GM23338 (cell line): ENCODE measurements at regions not wholly inside any gene's neighbourhood (a gene's known extent, or its start where the extent isn't known, plus 50 kb on each side); places are given as distances from the start of the nearest gene placed in this dataset.

ENCODE experiments used
- ATAC-seq: fragments of 200-7000 bp; cut with Tn5 transposase; 3 replicates; pipeline ENCODE4 v1.9.1; 2020
- DNase-seq: peaks from one replicate; pipeline ENCODE4 v3.0.0-alpha.2; 2015; ENCODE audit warnings: low spot score
- H2AFZ ChIP-seq: fragments of 200-600 bp; sonication (generic); 2 replicates; pipeline ENCODE4 v1.8.0; 2016; ENCODE audit warnings: antibody characterized with exemption, mild to moderate bottlenecking, moderate library complexity
- H3F3A ChIP-seq: fragments of 200-600 bp; sonication (generic); replicated peaks from 2 replicates; pipeline ENCODE4 v1.8.0; 2017; ENCODE audit warnings: antibody characterized with exemption, mixed run types, low read depth
- H3K27ac ChIP-seq: fragments of 200-600 bp; sonication (generic); 2 replicates; pipeline ENCODE4 v1.6.1; 2016; ENCODE audit warnings: low read depth
- H3K27me3 ChIP-seq: fragments of 200-600 bp; sonication (generic); 2 replicates; pipeline ENCODE4 v1.8.0; 2016; ENCODE audit warnings: mild to moderate bottlenecking, mixed run types, moderate library complexity; ENCODE audit not compliant: insufficient read depth
- H3K36me3 ChIP-seq: fragments of 200-600 bp; sonication (generic); 2 replicates; pipeline ENCODE4 v1.8.0; 2016; ENCODE audit warnings: mild to moderate bottlenecking; ENCODE audit not compliant: insufficient read depth
- H3K4me1 ChIP-seq: fragments of 200-600 bp; sonication (generic); 2 replicates; pipeline ENCODE4 v1.8.0; 2016; ENCODE audit warnings: mild to moderate bottlenecking, moderate library complexity; ENCODE audit not compliant: insufficient read depth
- H3K4me2 ChIP-seq: fragments of 200-600 bp; sonication (generic); 2 replicates; pipeline ENCODE4 v1.7.1; 2017; ENCODE audit warnings: mixed run types
- H3K4me3 ChIP-seq: fragments of 200-600 bp; sonication (generic); 2 replicates; pipeline ENCODE4 v1.6.1; 2016; ENCODE audit warnings: mixed run types
- H3K79me2 ChIP-seq: fragments of 200-600 bp; sonication (generic); replicated peaks from 2 replicates; pipeline ENCODE4 v1.8.0; 2017; ENCODE audit warnings: mild to moderate bottlenecking; ENCODE audit not compliant: insufficient read depth
- H3K9me2 ChIP-seq: fragments of 200-600 bp; sonication (generic); 2 replicates; pipeline ENCODE4 v1.8.0; 2017; ENCODE audit not compliant: insufficient read depth
- H4K20me1 ChIP-seq: fragments of 200-600 bp; sonication (generic); replicated peaks from 2 replicates; pipeline ENCODE4 v1.8.0; 2017; ENCODE audit warnings: mild to moderate bottlenecking; ENCODE audit not compliant: insufficient read depth
- H3K27ac Mint-ChIP-seq: 2 replicates; pipeline ENCODE4 v1.8.0; 2020; ENCODE audit warnings: inconsistent platforms, mild to moderate bottlenecking, moderate library complexity, mixed read lengths
- H3K27me3 Mint-ChIP-seq: 3 replicates; pipeline ENCODE4 v1.8.0; 2022; ENCODE audit warnings: low read depth, mild to moderate bottlenecking, moderate library complexity, mixed read lengths, inconsistent platforms; ENCODE audit not compliant: insufficient read depth, poor library complexity
- H3K36me3 Mint-ChIP-seq: 3 replicates; pipeline ENCODE4 v1.8.0; 2021; ENCODE audit warnings: low read depth, mild to moderate bottlenecking, inconsistent platforms, moderate library complexity, mixed read lengths
- H3K4me1 Mint-ChIP-seq: 3 replicates; pipeline ENCODE4 v1.8.0; 2020; ENCODE audit warnings: mild to moderate bottlenecking, inconsistent platforms, mixed read lengths
- H3K4me3 Mint-ChIP-seq: 3 replicates; pipeline ENCODE4 v1.8.0; 2021; ENCODE audit warnings: moderate library complexity, mild to moderate bottlenecking, inconsistent platforms, mixed read lengths
- H3K9me3 Mint-ChIP-seq: 3 replicates; pipeline ENCODE4 v1.8.0; 2020; ENCODE audit warnings: moderate library complexity, mild to moderate bottlenecking, inconsistent platforms, mixed read lengths
- CREB1 ChIP-seq: fragments of 250-450 bp; sonication (Bioruptor Pico); IDR thresholded peaks from 2 replicates; pipeline ENCODE4 v1.5.0; 2020; ENCODE audit warnings: low read depth, mild to moderate bottlenecking, moderate library complexity
- EZH2 ChIP-seq: fragments of 200-600 bp; sonication (generic); IDR thresholded peaks from one replicate; pipeline ENCODE4 v1.8.0; 2017; ENCODE audit warnings: antibody characterized with exemption, mild to moderate bottlenecking, low read depth; ENCODE audit not compliant: unreplicated experiment
- EZH2phosphoT487 ChIP-seq: fragments of 200-600 bp; sonication (generic); IDR thresholded peaks from one replicate; pipeline ENCODE4 v1.8.1; 2018; ENCODE audit warnings: antibody characterized with exemption; ENCODE audit not compliant: unreplicated experiment
- JUNB ChIP-seq: IDR thresholded peaks from one replicate; pipeline ENCODE4 v1.6.1; 2016; ENCODE audit warnings: antibody characterized with exemption; ENCODE audit not compliant: unreplicated experiment
- NANOG ChIP-seq: IDR thresholded peaks from 2 replicates; pipeline ENCODE4 v1.6.1; 2016; ENCODE audit warnings: antibody characterized with exemption, borderline replicate concordance
- POLR2AphosphoS5 ChIP-seq: IDR thresholded peaks from 2 replicates; pipeline ENCODE4 v1.6.1; 2016; ENCODE audit warnings: antibody characterized with exemption, low read depth
- STAT1 ChIP-seq: IDR thresholded peaks from one replicate; pipeline ENCODE4 v1.6.1; 2016; ENCODE audit warnings: antibody characterized with exemption; ENCODE audit not compliant: unreplicated experiment
- ZNF114 ChIP-seq: fragments of 250-450 bp; sonication (Bioruptor Pico); IDR thresholded peaks from 2 replicates; pipeline ENCODE4 v1.5.0; 2020; ENCODE audit warnings: mild to moderate bottlenecking, moderate library complexity
- ZNF331 ChIP-seq: fragments of 250-450 bp; sonication (Bioruptor Pico); IDR thresholded peaks from 2 replicates; pipeline ENCODE4 v1.5.0; 2020; ENCODE audit warnings: low read depth, mild to moderate bottlenecking, moderate library complexity
- TF ChIP-seq, protein P1 (sequence below): IDR thresholded peaks from one replicate; pipeline ENCODE4 v1.6.1; 2018; ENCODE audit warnings: antibody characterized with exemption; ENCODE audit not compliant: unreplicated experiment
- TF ChIP-seq, protein P2 (sequence below), 2 experiments: fragments of 200-600 bp in 1 of 2; sonication (generic) in 1 of 2; conservative IDR thresholded peaks; 2 replicates each; pipeline versions ENCODE4 v1.5.1 to v1.6.1; 2016 to 2017; ENCODE audit warnings: antibody characterized with exemption in 2 of 2, low read depth in 2 of 2, mild to moderate bottlenecking in 2 of 2, moderate library complexity in 1 of 2
- TF ChIP-seq, protein P3 (sequence below): IDR thresholded peaks from 2 replicates; pipeline ENCODE4 v1.6.1; 2016; ENCODE audit warnings: antibody characterized with exemption

- no peaks in the 10 kb centered on the region for H3K4me1 ChIP-seq
- H3K36me3 Mint-ChIP-seq = no peaks in the 10 kb centered on the region
- H3K9me2 ChIP-seq = 0 out of 2 replicates have a peak, but pooled peaks cover 12% of the 10 kb centered on the region
- no peaks in the 10 kb centered on the region for H3K79me2 ChIP-seq
- DNase-seq = no peak
- no peak overlapping the region for H3K4me3 Mint-ChIP-seq
- H3K36me3 ChIP-seq = no peaks in the 10 kb centered on the region
- H3K27ac ChIP-seq = no peak overlapping the region
- H2AFZ ChIP-seq = no peak overlapping the region
- ATAC-seq = no peak
- no peaks in the 10 kb centered on the region for H3F3A ChIP-seq
- H3K4me2 ChIP-seq = no peak overlapping the region
- no peak overlapping the region for H3K4me3 ChIP-seq
- H3K27me3 ChIP-seq = no peaks in the 10 kb centered on the region
- H4K20me1 ChIP-seq = no peaks in the 10 kb centered on the region
- no peak overlapping the region for H3K27ac Mint-ChIP-seq
- H3K4me1 Mint-ChIP-seq = peaks cover 3% of the 10 kb centered on the region; the same call in 1 of the 3 replicates
- TF ChIP-seq, protein P1, sequence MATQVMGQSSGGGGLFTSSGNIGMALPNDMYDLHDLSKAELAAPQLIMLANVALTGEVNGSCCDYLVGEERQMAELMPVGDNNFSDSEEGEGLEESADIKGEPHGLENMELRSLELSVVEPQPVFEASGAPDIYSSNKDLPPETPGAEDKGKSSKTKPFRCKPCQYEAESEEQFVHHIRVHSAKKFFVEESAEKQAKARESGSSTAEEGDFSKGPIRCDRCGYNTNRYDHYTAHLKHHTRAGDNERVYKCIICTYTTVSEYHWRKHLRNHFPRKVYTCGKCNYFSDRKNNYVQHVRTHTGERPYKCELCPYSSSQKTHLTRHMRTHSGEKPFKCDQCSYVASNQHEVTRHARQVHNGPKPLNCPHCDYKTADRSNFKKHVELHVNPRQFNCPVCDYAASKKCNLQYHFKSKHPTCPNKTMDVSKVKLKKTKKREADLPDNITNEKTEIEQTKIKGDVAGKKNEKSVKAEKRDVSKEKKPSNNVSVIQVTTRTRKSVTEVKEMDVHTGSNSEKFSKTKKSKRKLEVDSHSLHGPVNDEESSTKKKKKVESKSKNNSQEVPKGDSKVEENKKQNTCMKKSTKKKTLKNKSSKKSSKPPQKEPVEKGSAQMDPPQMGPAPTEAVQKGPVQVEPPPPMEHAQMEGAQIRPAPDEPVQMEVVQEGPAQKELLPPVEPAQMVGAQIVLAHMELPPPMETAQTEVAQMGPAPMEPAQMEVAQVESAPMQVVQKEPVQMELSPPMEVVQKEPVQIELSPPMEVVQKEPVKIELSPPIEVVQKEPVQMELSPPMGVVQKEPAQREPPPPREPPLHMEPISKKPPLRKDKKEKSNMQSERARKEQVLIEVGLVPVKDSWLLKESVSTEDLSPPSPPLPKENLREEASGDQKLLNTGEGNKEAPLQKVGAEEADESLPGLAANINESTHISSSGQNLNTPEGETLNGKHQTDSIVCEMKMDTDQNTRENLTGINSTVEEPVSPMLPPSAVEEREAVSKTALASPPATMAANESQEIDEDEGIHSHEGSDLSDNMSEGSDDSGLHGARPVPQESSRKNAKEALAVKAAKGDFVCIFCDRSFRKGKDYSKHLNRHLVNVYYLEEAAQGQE = no peak
- TF ChIP-seq, protein P2, sequence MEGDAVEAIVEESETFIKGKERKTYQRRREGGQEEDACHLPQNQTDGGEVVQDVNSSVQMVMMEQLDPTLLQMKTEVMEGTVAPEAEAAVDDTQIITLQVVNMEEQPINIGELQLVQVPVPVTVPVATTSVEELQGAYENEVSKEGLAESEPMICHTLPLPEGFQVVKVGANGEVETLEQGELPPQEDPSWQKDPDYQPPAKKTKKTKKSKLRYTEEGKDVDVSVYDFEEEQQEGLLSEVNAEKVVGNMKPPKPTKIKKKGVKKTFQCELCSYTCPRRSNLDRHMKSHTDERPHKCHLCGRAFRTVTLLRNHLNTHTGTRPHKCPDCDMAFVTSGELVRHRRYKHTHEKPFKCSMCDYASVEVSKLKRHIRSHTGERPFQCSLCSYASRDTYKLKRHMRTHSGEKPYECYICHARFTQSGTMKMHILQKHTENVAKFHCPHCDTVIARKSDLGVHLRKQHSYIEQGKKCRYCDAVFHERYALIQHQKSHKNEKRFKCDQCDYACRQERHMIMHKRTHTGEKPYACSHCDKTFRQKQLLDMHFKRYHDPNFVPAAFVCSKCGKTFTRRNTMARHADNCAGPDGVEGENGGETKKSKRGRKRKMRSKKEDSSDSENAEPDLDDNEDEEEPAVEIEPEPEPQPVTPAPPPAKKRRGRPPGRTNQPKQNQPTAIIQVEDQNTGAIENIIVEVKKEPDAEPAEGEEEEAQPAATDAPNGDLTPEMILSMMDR (conservative IDR thresholded peaks at IDR 0.05; ENCODE audit: low read depth in 2 of 2) = no peak
- TF ChIP-seq NANOG = no peak
- TF ChIP-seq POLR2AphosphoS5 = no peak
- no peak for TF ChIP-seq STAT1
- TF ChIP-seq JUNB = no peak
- no peak for TF ChIP-seq EZH2
- no peak for TF ChIP-seq CREB1
- no peak for TF ChIP-seq ZNF331 (CRISPR knock-in tag)
- no peak for TF ChIP-seq ZNF114 (CRISPR knock-in tag)
- TF ChIP-seq, protein P3, sequence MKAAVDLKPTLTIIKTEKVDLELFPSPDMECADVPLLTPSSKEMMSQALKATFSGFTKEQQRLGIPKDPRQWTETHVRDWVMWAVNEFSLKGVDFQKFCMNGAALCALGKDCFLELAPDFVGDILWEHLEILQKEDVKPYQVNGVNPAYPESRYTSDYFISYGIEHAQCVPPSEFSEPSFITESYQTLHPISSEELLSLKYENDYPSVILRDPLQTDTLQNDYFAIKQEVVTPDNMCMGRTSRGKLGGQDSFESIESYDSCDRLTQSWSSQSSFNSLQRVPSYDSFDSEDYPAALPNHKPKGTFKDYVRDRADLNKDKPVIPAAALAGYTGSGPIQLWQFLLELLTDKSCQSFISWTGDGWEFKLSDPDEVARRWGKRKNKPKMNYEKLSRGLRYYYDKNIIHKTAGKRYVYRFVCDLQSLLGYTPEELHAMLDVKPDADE = no peak
- no peak for TF ChIP-seq EZH2phosphoT487
- peaks cover 3% of the 10 kb centered on the region; the same call in 1 of the 3 replicates for H3K9me3 Mint-ChIP-seq
- H3K27me3 Mint-ChIP-seq = no peaks in the 10 kb centered on the region
Observed at GRCh38 chr2:180621366-180621765, 359.0 kb upstream of the UBE2E3 start.
